Stimulated activated CD8-positive, alpha-beta memory T cell treated with anti-CD3 and anti-CD28 coated beads, Interleukin-4, amount 100 ng/mL, for 48 hours (primary cell): ENCODE measurements at regions not wholly inside any gene's neighbourhood (a gene's known extent, or its start where the extent isn't known, plus 50 kb on each side); places are given as distances from the start of the nearest gene placed in this dataset.
"Not testable (repeated sequence)": the region's sequence is repeated elsewhere in the genome, so short reads cannot be mapped to it uniquely, and the experiment has no call there.

ENCODE experiments used
- DNase-seq: peaks from one replicate; pipeline ENCODE4 v3.0.0-alpha.2; 2020

DNA sequence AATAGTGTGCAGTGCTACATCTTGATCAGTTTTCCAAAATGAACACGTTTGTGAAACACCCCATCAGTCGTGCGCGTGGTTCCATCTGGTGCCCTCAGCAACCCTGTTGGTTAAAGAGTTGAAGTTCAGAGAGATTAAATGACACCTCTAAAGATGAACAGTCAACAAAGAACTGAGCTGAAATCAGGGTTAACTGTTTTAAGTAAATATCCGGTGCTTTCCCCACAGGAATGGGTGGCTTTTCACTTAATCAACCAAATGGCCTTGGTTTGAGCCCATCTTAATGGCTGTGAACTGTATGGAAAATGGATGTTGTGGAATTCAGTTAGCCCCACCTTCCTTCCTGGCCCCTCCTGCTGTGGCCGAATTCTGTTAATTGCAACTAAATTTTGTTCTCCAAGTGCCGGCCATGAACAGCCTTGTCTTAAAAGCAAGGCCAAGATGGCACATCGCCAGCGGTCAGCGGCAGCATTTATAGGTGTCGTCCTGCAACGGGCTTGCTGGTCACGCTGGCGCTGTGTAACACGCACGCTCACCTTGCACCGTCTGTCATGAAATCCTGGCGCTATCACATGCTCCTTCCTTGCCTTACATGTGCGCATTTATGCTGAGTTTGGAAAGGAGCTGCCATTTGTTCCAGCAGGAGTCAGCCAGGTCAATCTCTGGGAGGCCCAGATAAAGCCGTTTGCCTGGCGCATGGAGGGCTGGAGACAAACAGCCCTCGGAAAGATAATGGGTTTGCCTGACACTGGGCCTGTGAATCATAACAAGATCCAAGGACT lies 164.5 kb downstream of the ERMARD start:
- DNase-seq, result no peak

DNA sequence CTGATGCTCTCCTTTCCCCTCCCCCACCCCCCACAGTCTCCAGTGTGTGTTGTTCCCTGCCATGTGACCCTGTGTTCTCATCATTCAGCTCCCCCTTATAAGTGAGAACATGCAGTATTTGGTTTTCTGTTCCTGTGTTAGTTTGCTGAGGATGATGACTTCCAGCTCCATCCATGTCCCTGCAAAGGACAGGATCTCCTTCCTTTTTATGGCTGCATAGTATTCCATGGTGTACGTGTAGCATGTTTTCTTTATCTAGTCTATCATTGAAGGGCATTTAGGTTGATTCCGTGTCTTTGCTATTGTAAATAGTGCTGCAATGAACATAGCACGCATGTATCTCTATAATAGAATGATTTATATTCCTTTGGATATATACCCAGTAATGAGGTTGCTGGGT lies 162.3 kb downstream of the ERMARD start:
- DNase-seq, result not testable (repeated sequence)

DNA sequence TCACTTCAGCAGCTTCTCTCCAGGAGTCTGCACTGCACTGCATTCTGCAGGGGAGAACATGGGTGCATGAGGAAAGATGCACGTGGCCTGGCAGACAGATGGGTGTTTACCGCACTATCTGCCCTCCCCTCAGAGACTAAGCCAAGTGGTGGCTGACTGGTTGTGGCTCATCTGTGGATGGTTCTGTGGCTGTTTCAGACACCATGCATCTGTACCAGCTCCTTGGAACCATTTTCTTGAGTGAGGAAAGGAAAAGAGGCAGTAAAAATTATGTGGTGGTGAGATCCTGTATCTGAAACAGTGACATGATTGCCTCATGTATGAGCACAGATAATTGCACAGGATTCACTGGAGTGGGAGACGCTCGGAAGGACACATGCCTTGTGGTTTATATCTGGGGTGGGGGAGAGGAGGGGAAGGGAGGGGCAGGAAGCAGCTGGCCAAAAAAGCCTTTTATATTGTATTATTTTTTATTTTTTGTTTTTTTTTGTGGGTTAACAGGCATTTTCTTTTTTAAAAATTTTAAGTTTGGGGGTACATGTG lies 161.7 kb downstream of the ERMARD start:
- DNase-seq, result no peak

DNA sequence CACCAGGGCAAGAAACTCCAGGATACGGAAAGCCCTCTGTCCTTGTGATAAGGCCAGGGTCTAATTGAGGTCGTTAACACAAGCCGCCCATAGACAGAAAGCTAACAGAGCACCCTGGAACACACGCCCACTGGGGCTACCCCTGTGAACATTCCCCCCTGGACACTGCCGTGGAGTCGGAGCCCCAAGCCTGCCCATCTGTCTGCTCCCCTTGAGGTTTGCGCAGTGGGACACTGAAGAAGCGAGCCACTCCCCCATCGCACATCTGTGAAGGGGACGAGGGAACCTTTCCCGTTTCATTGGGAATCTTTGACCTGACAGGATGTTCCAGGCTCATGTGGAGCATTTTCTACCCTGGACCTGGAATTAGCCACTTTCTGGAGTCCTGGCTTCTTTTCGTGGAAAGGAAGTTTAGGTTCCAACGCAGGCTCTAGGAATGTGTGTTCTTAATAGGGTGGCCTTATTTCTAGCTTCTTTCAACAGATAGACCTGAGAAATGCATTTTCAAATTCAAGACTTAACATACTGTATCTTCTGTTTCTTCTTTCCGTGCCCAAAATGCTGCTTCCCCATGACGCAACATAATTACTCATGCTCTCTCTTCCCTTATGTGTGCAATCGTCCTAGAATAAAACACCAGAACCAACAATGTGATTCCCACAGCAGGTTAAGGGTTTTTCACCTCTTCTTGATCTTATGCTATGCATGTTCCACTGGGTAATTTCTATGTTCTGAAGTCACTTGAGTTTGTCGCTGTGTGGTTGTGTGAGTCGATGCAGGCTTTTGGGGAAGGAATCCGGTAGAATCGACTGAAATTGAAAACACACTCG lies 161.1 kb downstream of the ERMARD start:
- no peak for DNase-seq

DNA sequence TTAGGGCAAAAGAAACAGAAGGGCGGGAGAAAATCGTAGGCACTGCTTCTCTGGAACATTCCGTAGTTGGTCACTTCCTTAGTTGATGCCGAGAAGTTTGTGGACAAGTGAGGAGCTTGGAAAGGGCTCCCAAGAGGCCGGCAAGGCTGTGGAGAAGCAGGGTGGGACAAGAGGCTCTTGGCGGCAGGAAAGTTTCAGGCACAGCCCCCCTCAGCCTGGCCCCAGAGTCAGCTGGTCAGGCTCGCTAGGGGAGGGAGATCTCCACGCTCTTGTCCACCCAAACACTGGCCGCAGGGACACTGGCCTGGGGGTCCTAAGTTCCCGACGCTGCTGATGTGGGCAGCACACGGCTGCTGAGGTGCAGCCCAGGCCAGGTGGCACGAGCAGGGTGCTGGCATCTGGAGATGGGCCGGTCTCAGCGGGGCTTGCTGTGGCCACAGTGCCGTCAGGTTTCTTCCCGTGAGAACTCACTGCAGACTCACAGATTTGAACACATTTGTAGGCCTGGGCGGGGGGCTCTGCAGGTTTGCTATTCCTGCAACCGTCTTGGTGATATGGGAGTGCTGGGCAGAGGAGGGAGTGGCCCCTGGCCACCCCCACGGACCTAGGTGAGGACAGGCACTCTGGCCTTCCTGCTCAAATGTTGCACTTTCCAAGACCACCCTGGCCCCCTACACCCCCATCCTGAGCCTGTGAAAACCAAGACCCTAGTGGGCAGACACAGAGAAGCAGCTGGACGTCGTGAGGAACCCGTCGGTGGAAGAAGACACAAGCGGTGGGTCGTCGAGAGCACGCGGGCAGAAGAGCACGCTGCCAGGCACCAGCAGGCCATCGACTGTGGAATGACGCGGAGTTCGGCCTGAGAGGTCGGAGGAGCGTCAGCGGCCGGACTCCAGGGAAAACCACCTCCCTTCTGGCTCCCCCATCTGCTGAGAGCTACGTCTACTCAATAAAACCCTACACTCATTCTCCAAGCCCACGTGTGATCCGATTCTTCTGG lies 160.1 kb downstream of the ERMARD start:
- no peak for DNase-seq

DNA sequence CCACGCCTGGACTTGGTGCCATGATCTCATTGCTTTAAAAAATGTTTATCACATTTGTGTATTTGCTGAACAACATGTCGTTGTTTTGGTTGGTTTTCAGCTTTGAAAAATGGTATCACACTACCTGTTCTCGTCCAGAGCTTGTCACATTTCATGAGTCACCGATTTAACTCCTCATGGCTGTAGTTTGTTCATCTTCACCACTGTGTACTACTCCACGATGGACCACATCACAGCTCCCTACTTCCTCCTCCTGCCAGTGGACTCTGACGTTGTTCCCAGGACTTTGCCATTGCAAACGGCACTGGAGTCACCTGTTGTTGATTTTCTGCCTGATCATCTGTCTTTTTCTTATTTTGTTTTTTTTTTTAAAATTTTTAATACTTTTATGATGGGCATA lies 157.7 kb downstream of the ERMARD start:
- DNase-seq, result no peak

DNA sequence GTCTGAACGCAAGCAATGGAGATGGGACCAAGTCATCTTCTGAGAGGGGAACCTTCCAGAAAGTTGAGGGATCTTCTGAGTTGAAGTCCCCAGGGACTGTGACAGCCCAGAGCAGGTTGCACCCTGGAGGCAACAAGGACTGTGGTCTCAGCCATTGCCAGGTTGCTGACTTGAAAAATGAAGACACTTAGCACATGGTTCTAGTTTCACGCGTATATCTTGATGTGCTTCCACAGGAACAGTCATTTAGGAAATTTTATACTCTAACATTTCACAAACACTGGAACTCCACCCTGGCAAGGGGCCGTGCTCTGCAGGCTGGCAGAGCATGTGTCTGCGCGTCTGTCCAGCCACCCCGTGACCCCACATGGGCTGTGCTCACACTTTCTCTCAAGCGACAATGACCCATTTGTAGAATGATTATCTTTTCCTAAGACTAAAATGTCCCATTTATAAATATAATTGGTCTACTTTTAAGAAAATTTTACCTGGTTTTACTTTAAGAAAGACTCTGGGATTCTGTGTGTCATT lies 157.0 kb downstream of the ERMARD start:
- no peak for DNase-seq

DNA sequence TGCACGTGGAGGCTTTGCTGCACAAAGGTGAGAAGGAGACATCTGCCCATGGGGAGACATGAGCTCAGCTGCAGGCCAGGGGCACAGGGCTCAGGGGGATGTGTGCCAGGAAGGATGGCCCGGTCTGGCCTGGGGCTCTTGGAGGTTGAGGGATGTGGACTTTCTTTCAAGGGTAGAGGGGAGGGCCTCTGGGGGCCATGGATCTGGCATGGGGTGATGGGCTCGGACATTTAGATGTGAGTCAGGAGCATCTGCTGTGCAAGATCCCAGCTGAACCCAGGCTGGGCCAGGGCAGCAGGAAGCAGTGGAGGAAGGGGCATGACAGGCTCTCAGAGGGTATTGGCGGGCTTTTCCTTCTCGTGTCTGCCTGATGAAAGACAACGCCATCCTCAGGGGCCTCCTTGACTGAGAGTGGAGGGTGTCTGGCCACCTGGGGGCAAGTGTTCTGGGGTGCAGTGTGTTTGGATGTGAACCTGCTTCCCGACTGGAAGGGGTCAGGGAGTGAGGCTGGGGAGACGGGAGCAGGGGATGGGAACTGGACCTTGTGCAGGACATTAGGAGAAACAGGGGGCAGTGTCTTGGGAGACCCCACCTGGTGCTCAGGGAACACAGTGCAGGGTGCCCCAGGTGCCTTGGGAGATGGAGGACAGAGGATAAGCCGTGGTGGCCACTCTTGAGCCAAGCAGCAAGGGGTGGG lies 156.1 kb downstream of the ERMARD start:
- DNase-seq, result no peak

DNA sequence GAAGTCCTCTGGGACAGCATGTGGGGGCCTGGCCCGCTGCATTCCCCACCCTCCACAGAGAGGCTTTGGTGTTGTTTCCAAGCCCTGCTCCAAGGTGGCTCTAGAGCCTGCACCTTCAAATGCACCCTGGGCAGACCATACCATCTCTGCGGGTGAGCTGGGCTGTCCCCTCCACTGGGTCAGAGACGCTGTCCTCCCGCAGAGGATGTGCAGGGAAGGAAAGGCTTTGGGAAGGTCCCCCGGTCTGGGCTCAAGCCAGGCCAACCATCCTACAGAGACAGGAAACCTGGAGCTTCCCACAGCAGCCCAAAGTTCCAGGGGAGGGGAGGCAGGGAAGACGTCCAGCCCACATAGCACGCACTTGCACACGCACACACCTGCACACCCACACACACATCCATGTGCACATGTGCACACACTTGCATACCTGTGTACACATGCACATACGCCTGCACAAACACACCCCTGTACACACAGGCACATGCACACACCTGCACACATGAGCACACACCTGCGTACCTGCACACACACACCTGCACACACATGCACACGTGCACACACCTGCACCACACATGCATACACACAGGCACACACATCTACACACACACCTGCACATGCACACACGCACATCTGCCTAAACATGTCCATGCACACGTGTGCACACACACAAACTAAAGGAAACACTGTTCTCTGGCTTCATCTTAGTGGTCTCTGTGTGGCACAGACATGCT lies 155.4 kb downstream of the ERMARD start:
- no peak for DNase-seq

DNA sequence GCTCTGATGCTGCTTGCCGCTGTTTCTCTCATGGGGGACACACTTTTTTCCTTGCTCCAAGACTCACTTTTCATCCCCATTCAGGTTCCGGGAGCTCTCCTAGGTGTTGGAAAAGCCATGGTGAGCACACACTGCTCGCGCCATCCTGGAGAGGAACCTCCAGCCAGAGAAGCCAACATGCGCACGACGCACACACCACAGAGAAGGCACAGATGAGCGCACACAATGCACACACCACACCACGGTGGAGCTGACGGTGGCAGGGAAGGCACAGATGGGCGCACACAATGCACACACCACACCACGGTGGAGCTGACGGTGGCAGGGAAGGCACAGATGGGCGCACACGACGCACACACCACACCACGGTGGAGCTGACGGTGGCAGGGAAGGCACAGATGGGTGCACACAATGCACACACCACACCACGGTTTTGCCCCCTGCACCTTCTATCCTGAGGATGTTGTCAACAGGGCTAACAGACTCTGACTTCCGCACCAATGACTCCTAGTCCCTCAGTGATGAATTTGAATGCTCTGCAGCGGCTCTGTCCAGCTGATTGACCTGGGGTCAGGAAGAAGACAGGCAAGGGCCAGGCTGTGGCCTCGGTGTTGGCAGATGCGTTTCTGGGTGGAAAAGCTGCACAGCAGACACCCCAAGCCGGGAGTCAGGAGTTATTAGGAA lies 154.7 kb downstream of the ERMARD start:
- no peak for DNase-seq

DNA sequence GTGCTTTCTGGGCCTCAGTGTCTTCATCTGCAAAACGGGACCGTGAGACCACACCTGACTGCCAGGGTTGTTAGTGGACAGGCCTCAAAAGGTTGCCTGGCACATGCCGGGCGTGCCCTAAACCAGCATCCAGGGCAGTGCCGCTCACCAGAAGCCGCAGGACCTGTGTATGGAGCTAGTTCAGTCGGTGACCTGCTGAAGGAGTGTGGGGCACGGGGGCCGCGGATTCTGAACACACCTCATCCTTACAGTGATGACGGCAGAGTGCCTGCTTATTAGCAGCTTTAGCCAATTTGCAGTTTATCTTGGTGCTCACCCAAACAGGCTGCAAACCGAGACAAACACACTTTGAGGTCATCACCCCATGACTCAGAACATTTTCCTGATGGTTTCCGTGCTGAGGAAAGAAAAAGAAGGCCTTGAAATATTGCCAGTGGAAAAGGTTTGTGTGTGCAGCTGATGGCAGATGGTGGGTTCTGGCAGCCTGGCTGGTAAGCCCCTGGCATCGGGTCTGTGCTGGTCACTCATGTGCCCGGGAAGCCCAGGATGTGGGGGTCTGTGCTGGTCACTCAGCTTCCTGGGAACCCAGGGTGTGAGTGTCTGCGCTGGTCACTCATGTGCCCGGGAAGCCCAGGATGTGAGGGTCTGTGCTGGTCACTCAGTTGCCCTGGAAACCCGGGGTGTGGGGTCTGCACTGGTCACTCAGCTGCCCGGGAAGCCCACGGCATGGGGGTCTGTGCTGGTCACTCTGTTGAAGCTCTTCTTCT lies 153.8 kb downstream of the ERMARD start:
- no peak for DNase-seq

DNA sequence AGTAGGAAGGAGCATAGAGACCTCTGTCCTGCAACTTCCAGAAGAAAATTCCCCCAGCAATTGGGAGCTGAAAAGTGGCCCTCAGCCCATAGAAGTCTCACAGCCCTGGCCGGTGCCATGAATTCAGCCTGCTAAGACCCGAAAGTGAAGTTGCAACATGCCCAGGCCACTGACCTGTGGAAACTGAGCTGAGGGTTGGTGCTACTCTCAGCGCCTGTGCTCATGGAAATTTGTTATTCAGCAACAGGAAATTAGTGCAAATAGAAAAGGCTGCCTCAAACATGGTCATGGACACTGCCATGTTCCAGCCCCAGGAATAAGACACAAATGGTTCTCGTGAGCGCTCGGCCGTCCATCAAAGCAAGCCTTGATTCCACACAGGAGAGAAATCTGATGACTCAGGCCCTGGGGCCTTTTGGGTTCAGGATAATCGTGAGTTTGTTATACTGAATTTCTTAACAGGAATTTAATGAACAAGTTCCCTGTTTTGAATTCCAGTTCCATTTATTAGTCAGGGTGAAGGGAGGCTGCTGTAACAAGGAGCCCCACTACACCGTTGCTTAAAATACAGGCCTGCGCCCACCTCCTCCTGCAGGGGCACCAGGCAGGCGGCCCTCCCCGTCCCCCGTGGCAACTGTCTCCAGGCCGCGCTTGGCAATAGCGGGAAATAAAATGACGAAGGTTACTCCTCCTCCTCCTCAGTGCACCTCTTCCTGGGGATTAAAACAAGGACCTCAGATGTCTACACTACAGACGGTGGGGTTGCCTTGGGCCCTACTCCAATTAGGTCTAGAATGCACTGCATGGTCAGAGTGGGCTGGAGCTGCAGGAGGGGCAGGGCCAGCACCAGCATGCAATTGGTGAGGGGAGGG lies 152.9 kb downstream of the ERMARD start:
- DNase-seq, result no peak

DNA sequence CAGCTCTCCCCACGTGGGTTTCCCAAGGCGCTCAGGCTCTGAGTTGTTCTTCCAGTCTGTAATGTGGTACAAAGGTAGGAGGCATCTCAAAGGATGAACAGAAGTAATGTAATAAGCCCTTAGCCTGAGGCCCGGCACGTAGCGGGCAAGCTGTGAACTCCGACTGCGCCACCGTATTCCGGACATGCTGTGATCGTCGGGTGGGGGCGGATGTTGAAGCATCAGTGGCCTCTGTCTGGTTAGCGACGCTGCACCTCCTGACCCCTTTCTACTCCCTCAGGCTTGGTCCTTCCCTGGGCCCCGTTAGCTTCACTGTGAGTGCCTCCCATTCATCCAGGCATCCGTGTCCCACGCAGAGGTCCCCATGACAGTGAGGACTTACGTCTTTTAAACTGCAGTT lies 151.7 kb downstream of the ERMARD start:
- no peak for DNase-seq

DNA sequence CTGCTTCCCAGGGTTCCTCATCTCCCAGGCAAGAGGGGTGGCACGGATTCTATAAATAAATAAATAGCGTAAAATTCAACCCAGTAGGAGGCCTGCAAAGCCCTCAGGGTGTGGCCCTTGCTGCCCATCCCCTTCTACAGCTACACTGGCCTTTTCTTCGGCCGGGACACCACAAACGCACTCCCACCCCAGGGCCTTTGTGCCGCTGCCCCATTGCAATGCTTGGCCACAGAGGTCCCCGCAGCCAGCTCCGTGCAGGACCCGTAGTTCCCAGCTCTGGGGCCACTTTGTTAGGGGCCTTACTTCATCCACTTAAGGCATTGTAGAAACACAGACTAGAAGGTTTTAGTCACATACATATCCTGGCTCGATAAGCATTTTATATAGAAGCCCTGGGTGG lies 151.2 kb downstream of the ERMARD start:
- no peak for DNase-seq

DNA sequence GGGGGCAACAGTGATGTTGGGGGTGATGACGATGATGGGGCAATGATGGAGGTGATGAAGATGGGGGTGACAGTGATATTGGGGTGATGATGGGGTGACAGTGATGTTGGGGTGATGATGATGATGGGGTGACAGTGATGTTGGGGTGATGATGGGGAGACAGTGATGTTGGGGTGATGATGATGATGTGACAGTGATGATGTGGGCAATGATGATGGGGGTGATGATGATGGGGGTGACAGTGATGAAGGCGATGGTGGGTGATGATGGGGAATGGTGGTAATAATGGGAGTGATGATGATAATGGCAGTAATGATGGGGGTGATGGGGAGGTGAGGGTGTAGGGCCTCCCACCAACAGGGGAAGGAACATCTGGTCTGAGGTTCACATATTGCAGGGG lies 150.6 kb downstream of the ERMARD start:
- DNase-seq, result no peak

DNA sequence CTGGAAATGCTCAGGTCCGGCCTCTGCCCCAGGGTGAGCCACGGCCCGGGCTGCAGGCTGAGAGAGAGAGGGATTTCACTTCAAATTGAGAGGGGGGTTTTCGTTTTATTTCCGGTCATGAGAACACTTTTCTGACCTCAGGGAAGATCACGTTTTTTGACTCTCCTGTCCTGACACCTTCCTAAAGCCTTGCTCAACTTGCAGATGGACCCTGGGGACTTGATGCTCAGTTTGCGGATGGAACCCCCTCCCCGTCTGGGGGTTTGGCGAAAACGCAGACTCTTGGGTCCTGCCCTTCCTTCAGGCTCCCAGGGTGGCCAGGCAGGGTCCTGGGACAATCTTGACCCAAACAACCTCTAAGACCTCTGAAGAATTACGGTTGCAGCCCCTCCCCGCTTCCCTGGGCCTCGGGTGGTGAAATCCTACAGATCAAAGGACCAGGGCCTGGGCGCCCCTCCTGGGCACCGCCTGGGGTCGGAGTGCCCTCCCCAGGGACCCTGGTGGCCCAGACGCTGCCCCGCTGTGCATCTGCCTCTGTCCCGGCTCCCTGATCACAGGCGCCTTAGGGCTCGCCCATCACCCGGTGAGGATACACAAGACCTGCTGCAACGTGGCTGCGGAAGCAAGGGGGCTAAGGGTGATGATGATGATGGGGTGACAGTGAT lies 148.2 kb downstream of the ERMARD start:
- no peak for DNase-seq

DNA sequence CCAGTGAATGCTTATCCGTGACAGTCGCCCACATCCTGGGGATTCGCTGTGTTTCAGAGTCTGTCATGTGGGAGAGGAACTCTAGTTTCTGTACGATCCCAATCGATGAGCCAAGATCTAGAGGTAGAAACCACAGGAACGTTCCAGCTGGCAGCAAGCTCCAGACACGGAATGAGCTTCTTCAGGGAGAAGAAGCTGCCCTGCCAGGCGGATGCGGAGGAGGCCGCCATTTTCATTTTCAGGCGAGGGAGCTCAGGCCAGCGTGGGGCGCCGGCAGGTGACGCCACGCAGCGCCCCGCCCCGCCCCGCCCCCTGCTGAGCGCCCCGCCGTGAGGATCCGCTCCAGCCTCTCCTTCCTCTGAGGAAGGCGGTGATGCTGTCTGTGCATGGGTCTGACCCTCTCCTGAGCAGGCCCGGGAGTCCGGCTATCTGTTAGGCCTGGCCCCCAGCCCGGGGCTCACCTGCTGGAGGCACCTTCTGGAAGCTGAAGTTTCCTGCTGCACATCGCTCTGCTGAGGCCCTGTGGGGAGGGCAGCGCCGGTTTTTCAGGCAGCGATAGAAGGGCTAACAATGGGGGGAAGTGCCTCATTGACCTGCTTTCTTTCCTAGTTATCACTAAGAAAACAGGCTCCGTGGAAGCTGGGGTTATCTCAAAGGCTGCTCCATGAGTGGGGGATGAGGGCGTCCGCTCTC lies 147.5 kb downstream of the ERMARD start:
- no peak for DNase-seq
